ENCODE measurements at regions not wholly inside any gene's neighbourhood (a gene's known extent, or its start where the extent isn't known, plus 50 kb on each side); places are given as distances from the start of the nearest gene placed in this dataset.

- TF ChIP-seq EGR1 (IDR thresholded peaks at IDR 0.05) (no peak), TEAD4 (IDR thresholded peaks at IDR 0.05) (no peak), CEBPB (IDR thresholded peaks at IDR 0.05) (no peak), EP300 (IDR thresholded peaks at IDR 0.05; ENCODE audit: borderline replicate concordance) (no peak), RAD21 (IDR thresholded peaks at IDR 0.05; ENCODE audit: low read depth) (no peak), TAF1 (IDR thresholded peaks at IDR 0.05; ENCODE audit: low read depth) (no peak), NFIC (IDR thresholded peaks at IDR 0.05) (no peak), FOXM1 (IDR thresholded peaks at IDR 0.05; ENCODE audit: borderline replicate concordance, low read depth) (no peak), REST (IDR thresholded peaks at IDR 0.05; ENCODE audit: low read depth) (no peak)
- TF ChIP-seq, protein P1, sequence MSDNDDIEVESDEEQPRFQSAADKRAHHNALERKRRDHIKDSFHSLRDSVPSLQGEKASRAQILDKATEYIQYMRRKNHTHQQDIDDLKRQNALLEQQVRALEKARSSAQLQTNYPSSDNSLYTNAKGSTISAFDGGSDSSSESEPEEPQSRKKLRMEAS (IDR thresholded peaks at IDR 0.05), result no peak
Observed at GRCh38 chr14:34063470-34064164, 112.7 kb upstream of the EGLN3 start.

- TF ChIP-seq CREB1 (IDR thresholded peaks at IDR 0.05; ENCODE audit: low read depth) (no peak), REST (IDR thresholded peaks at IDR 0.05; ENCODE audit: low read depth) (no peak), ZBTB7A (IDR thresholded peaks at IDR 0.05; ENCODE audit: low read depth) (no peak), EGR1 (IDR thresholded peaks at IDR 0.05) (no peak), NFIC (IDR thresholded peaks at IDR 0.05) (no peak), CEBPB (IDR thresholded peaks at IDR 0.05) (no peak), TAF1 (IDR thresholded peaks at IDR 0.05; ENCODE audit: low read depth) (no peak), USF1 (IDR thresholded peaks at IDR 0.05) (no peak), RAD21 (IDR thresholded peaks at IDR 0.05; ENCODE audit: low read depth) (no peak), TEAD4 (IDR thresholded peaks at IDR 0.05) (no peak), EP300 (IDR thresholded peaks at IDR 0.05; ENCODE audit: borderline replicate concordance) (no peak), YY1 (IDR thresholded peaks at IDR 0.05; ENCODE audit: low read depth) (no peak), FOXM1 (IDR thresholded peaks at IDR 0.05; ENCODE audit: borderline replicate concordance, low read depth) (no peak), TCF12 (IDR thresholded peaks at IDR 0.05; ENCODE audit: low read depth) (no peak)
- TF ChIP-seq, protein P1 (IDR thresholded peaks at IDR 0.05), result no peak
Observed at GRCh38 chr14:34063042-34063441, 112.2 kb upstream of the EGLN3 start.

DNA sequence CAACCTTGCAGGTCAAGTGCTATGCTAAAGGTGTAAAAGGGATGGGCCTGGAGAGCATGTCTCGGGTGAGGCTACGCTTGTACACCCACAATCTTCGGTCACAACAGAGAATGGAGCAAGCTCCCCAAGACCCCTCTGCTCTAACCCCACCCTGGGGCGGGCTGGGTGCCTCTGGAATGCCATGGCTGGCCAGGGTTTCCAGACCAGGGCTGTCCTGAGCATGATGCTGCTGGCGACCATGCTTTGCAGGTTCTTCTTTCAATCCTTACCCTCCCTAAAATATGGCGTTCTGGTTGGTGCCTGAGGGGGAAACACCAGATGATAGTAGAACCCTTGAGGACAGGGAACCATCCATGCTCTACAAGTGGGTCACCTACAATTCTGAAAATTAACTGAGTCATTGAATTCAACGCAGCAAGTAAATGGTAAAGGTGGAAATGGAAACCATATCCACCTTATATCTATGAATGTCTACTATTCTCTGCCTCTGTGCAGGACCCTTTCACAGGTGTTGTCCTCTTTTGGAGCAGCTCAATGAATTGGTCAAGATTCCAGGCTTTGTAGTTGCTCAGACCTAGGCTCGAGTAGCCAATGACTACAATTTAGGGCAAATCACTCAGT is 111.6 kb upstream of the EGLN3 start:
- TF ChIP-seq CEBPB (IDR thresholded peaks at IDR 0.05) (no peak), REST (IDR thresholded peaks at IDR 0.05; ENCODE audit: low read depth) (no peak), CREB1 (IDR thresholded peaks at IDR 0.05; ENCODE audit: low read depth) (no peak), TCF12 (IDR thresholded peaks at IDR 0.05; ENCODE audit: low read depth) (no peak), RAD21 (IDR thresholded peaks at IDR 0.05; ENCODE audit: low read depth) (no peak)

- TF ChIP-seq CREB1 (IDR thresholded peaks at IDR 0.05; ENCODE audit: low read depth) (no peak), ZBTB7A (IDR thresholded peaks at IDR 0.05; ENCODE audit: low read depth) (no peak), USF1 (IDR thresholded peaks at IDR 0.05) (no peak), TEAD4 (IDR thresholded peaks at IDR 0.05) (no peak), TCF12 (IDR thresholded peaks at IDR 0.05; ENCODE audit: low read depth) (no peak), RAD21 (IDR thresholded peaks at IDR 0.05; ENCODE audit: low read depth) (no peak), REST (IDR thresholded peaks at IDR 0.05; ENCODE audit: low read depth) (no peak), TAF1 (IDR thresholded peaks at IDR 0.05; ENCODE audit: low read depth) (no peak), NFIC (IDR thresholded peaks at IDR 0.05) (no peak), FOXM1 (IDR thresholded peaks at IDR 0.05; ENCODE audit: borderline replicate concordance, low read depth) (no peak), YY1 (IDR thresholded peaks at IDR 0.05; ENCODE audit: low read depth) (no peak), CEBPB (IDR thresholded peaks at IDR 0.05) (no peak), EGR1 (IDR thresholded peaks at IDR 0.05) (no peak), EP300 (IDR thresholded peaks at IDR 0.05; ENCODE audit: borderline replicate concordance) (no peak)
- TF ChIP-seq, protein P1 (IDR thresholded peaks at IDR 0.05), result no peak
Observed at GRCh38 chr14:34060651-34060999, 109.8 kb upstream of the EGLN3 start.
